ENCODE measurements at regions not wholly inside any gene's neighbourhood (a gene's known extent, or its start where the extent isn't known, plus 50 kb on each side); places are given as distances from the start of the nearest gene placed in this dataset.

GRCh38 chr13:90302107-90302506 is 1045.4 kb upstream of the MIR17HG start:
- intact Hi-C loops (cut with DNase I): no loop called here
- TF ChIP-seq POLR2AphosphoS5 (IDR thresholded peaks at IDR 0.05; ENCODE audit: insufficient read depth in 1 of 2, low read depth in 1 of 2) (no peak), CTCF (IDR thresholded peaks at IDR 0.05) (no peak), POLR2A (IDR thresholded peaks at IDR 0.05) (no peak)
- no peaks in the 10 kb centered on the region for H3K9me3 ChIP-seq
- no peak overlapping the region for H3K4me3 ChIP-seq
- DNase-seq (ENCODE audit: extremely low spot score in 2 of 2): no peak
- H3K4me1 ChIP-seq: no peaks in the 10 kb centered on the region
- no peak overlapping the region for H3K27ac ChIP-seq
- H3K27me3 ChIP-seq: no peaks in the 10 kb centered on the region
- H3K36me3 ChIP-seq: no peaks in the 10 kb centered on the region

- TF ChIP-seq CTCF (IDR thresholded peaks at IDR 0.05) (no peak), POLR2AphosphoS5 (IDR thresholded peaks at IDR 0.05; ENCODE audit: insufficient read depth in 1 of 2, low read depth in 1 of 2) (no peak), POLR2A (IDR thresholded peaks at IDR 0.05) (no peak)
- intact Hi-C loops (cut with DNase I): no loop called here
- H3K36me3 ChIP-seq: no peaks in the 10 kb centered on the region
- no peaks in the 10 kb centered on the region for H3K4me1 ChIP-seq
- H3K4me3 ChIP-seq: no peak overlapping the region
- no peaks in the 10 kb centered on the region for H3K9me3 ChIP-seq
- no peak for DNase-seq (ENCODE audit: extremely low spot score in 2 of 2)
- no peaks in the 10 kb centered on the region for H3K27me3 ChIP-seq
- H3K27ac ChIP-seq: no peak overlapping the region
Observed at GRCh38 chr13:90305796-90306195, 1041.7 kb upstream of the MIR17HG start.

GRCh38 chr13:90307136-90307535 is 1040.4 kb upstream of the MIR17HG start:
- intact Hi-C loops (cut with DNase I): no loop called here

GRCh38 chr13:90308249-90308648 is 1039.2 kb upstream of the MIR17HG start:
- Histone ChIP-seq H3K36me3 (no peaks in the 10 kb centered on the region), H3K27ac (no peak overlapping the region), H3K27me3 (no peaks in the 10 kb centered on the region), H3K4me3 (no peak overlapping the region), H3K4me1 (no peaks in the 10 kb centered on the region), H3K9me3 (no peaks in the 10 kb centered on the region)
- intact Hi-C loops (cut with DNase I): no loop called here
- TF ChIP-seq CTCF (IDR thresholded peaks at IDR 0.05): no peak
- TF ChIP-seq POLR2A (IDR thresholded peaks at IDR 0.05): no peak
- no peak for TF ChIP-seq POLR2AphosphoS5 (IDR thresholded peaks at IDR 0.05; ENCODE audit: insufficient read depth in 1 of 2, low read depth in 1 of 2)
- DNase-seq (ENCODE audit: extremely low spot score in 2 of 2): no peak

More at GRCh38 chr13:90307136-90307535, 1040.4 kb upstream of the MIR17HG start:
- no peaks in the 10 kb centered on the region for H3K27me3 ChIP-seq
- no peaks in the 10 kb centered on the region for H3K36me3 ChIP-seq
- no peak overlapping the region for H3K27ac ChIP-seq
- no peaks in the 10 kb centered on the region for H3K4me1 ChIP-seq
- no peak for DNase-seq (ENCODE audit: extremely low spot score in 2 of 2)
- no peak overlapping the region for H3K4me3 ChIP-seq
- H3K9me3 ChIP-seq: no peaks in the 10 kb centered on the region
- TF ChIP-seq POLR2AphosphoS5 (IDR thresholded peaks at IDR 0.05; ENCODE audit: insufficient read depth in 1 of 2, low read depth in 1 of 2) (no peak), CTCF (IDR thresholded peaks at IDR 0.05) (no peak), POLR2A (IDR thresholded peaks at IDR 0.05) (no peak)

- Histone ChIP-seq H3K36me3 (no peaks in the 10 kb centered on the region), H3K9me3 (no peaks in the 10 kb centered on the region), H3K27ac (no peak overlapping the region), H3K4me3 (no peak overlapping the region), H3K4me1 (no peaks in the 10 kb centered on the region), H3K27me3 (no peaks in the 10 kb centered on the region)
- TF ChIP-seq POLR2AphosphoS5 (IDR thresholded peaks at IDR 0.05; ENCODE audit: insufficient read depth in 1 of 2, low read depth in 1 of 2) (no peak), POLR2A (IDR thresholded peaks at IDR 0.05) (no peak), CTCF (IDR thresholded peaks at IDR 0.05) (no peak)
- intact Hi-C loops (cut with DNase I): no loop called here
- DNase-seq (ENCODE audit: extremely low spot score in 2 of 2): no peak
Observed at GRCh38 chr13:90311929-90312328, 1035.6 kb upstream of the MIR17HG start.

All from vagina (tissue), 2 donors.